Left forelimb (tissue), 1 donor: ENCODE measurements at regions not wholly inside any gene's neighbourhood (a gene's known extent, or its start where the extent isn't known, plus 50 kb on each side); places are given as distances from the start of the nearest gene placed in this dataset.

Experiments used
- DNase-seq: peaks from one replicate; pipeline ENCODE4 v3.0.0-alpha.2; 2018; ENCODE audit warnings: low spot score

GRCh38 chr2:2926009-2926857 is 451.4 kb downstream of the EIPR1 start:
- DNase-seq = no peak

- no peak for DNase-seq
These were observed 455.5 kb downstream of the EIPR1 start for GRCh38 chr2:2922156-2922555.

- no peak for DNase-seq
These were observed 456.5 kb downstream of the EIPR1 start for GRCh38 chr2:2921011-2921720.

GRCh38 chr2:2919574-2920365 is 457.8 kb downstream of the EIPR1 start:
- no peak for DNase-seq

- DNase-seq = no peak
These were observed 458.6 kb downstream of the EIPR1 start for GRCh38 chr2:2919026-2919425.

GRCh38 chr2:2916621-2917020 is 461.0 kb downstream of the EIPR1 start:
- no peak for DNase-seq

GRCh38 chr2:2914252-2914651 is 463.4 kb downstream of the EIPR1 start:
- DNase-seq = no peak

GRCh38 chr2:2913601-2914120 is 464.0 kb downstream of the EIPR1 start:
- DNase-seq = no peak

GRCh38 chr2:2912731-2913130 is 464.9 kb downstream of the EIPR1 start:
- no peak for DNase-seq

GRCh38 chr2:2912293-2912692 is 465.3 kb downstream of the EIPR1 start:
- no peak for DNase-seq

- no peak for DNase-seq
These were observed 467.4 kb downstream of the EIPR1 start for GRCh38 chr2:2910259-2910658.

GRCh38 chr2:2909086-2910035 is 468.3 kb downstream of the EIPR1 start:
- DNase-seq = no peak

- DNase-seq = no peak
These were observed 471.5 kb downstream of the EIPR1 start for GRCh38 chr2:2906091-2906490.

GRCh38 chr2:2904721-2905350 is 472.8 kb downstream of the EIPR1 start:
- DNase-seq = no peak

- no peak for DNase-seq
These were observed 474.9 kb downstream of the EIPR1 start for GRCh38 chr2:2902547-2903281.

GRCh38 chr2:2901384-2902345 is 476.0 kb downstream of the EIPR1 start:
- no peak for DNase-seq

- no peak for DNase-seq
These were observed 477.8 kb downstream of the EIPR1 start for GRCh38 chr2:2899826-2900225.

GRCh38 chr2:2898744-2899143 is 478.9 kb downstream of the EIPR1 start:
- DNase-seq = no peak

GRCh38 chr2:2896643-2897042 is 481.0 kb downstream of the EIPR1 start:
- DNase-seq = no peak
